IMR-90 (cell line): ENCODE measurements at regions not wholly inside any gene's neighbourhood (a gene's known extent, or its start where the extent isn't known, plus 50 kb on each side); places are given as distances from the start of the nearest gene placed in this dataset.

ENCODE experiments used
- ATAC-seq: fragments of 200-7000 bp; cut with Tn5 transposase; 2 replicates; pipeline ENCODE4 v1.9.1; 2020; ENCODE audit warnings: low read depth, mild to moderate bottlenecking, moderate library complexity
- BruUV-seq: library from RNA; stranded (reverse); fragments of 400-500 nt; replicated peaks from 2 replicates; lab custom pipeline; 2021; lab: Mats Ljungman, UMichigan
- CTCF ChIA-PET: fragments of 300-600 bp; formaldehyde crosslinking; extraction: SDS; loops from one replicate; lab custom pipeline; 2021; ENCODE audit warnings: antibody characterized with exemption; lab: Yijun Ruan, JAX
- POLR2A ChIA-PET: fragments of 300-600 bp; sonication (Branson Sonifier 250); formaldehyde crosslinking; loops from one replicate; lab custom pipeline; 2022; ENCODE audit warnings: antibody characterized with exemption; ENCODE audit not compliant: unreplicated experiment; lab: Charles Lee
- DNase-seq: peaks from one replicate; pipeline ENCODE4 v3.0.0; 2013
- H2AFZ ChIP-seq: replicated peaks from 2 replicates; pipeline ENCODE3; 2013; ENCODE audit warnings: low read length, mild to moderate bottlenecking; ENCODE audit not compliant: poor library complexity
- H2AK5ac ChIP-seq: 2 replicates; pipeline ENCODE4 v1.6.1; 2013; ENCODE audit warnings: low read depth, low read length, inconsistent platforms
- H2AK9ac ChIP-seq: replicated peaks from 2 replicates; pipeline ENCODE3; 2013; ENCODE audit warnings: mild to moderate bottlenecking, low read depth, low read length, moderate library complexity; ENCODE audit not compliant: poor library complexity
- H2BK120ac ChIP-seq: 2 replicates; pipeline ENCODE4 v1.6.1; 2013; ENCODE audit warnings: low read depth, low read length, inconsistent platforms
- H2BK15ac ChIP-seq: 3 replicates; pipeline ENCODE4 v1.6.1; 2013; ENCODE audit warnings: low read depth, low read length, inconsistent platforms
- H2BK20ac ChIP-seq: 2 replicates; pipeline ENCODE4 v1.6.1; 2013; ENCODE audit warnings: low read depth, mild to moderate bottlenecking, inconsistent platforms, low read length, moderate library complexity
- H2BK5ac ChIP-seq: 2 replicates; pipeline ENCODE4 v1.6.1; 2013; ENCODE audit warnings: mild to moderate bottlenecking, low read depth, low read length, inconsistent platforms; ENCODE audit not compliant: poor library complexity, severe bottlenecking
- H3K14ac ChIP-seq: replicated peaks from 2 replicates; pipeline ENCODE4 v1.6.1; 2013; ENCODE audit warnings: low read depth, low read length, inconsistent platforms
- H3K18ac ChIP-seq: 2 replicates; pipeline ENCODE4 v1.6.1; 2013; ENCODE audit warnings: low read depth, low read length, control low read depth
- H3K23ac ChIP-seq: 2 replicates; pipeline ENCODE4 v1.6.1; 2013; ENCODE audit warnings: low read depth, low read length, inconsistent platforms
- H3K27ac ChIP-seq: 2 replicates; pipeline ENCODE4 v1.5.1; 2013; ENCODE audit warnings: mild to moderate bottlenecking, control low read depth, low read length; ENCODE audit not compliant: insufficient read depth
- H3K27me3 ChIP-seq: 2 replicates; pipeline ENCODE4 v1.6.1; 2013; ENCODE audit warnings: low read length; ENCODE audit not compliant: control insufficient read depth, insufficient read depth
- H3K36me3 ChIP-seq: 2 replicates; pipeline ENCODE4 v1.6.1; 2013; ENCODE audit warnings: low read length, mixed read lengths; ENCODE audit not compliant: control insufficient read depth, insufficient read depth
- H3K4ac ChIP-seq: 2 replicates; pipeline ENCODE4 v1.6.1; 2013; ENCODE audit warnings: low read depth, low read length, inconsistent platforms
- H3K4me1 ChIP-seq: 2 replicates; pipeline ENCODE4 v1.6.1; 2013; ENCODE audit warnings: low read length, mixed read lengths; ENCODE audit not compliant: control insufficient read depth, insufficient read depth
- H3K4me2 ChIP-seq: 2 replicates; pipeline ENCODE4 v1.6.1; 2013; ENCODE audit warnings: low read depth, mild to moderate bottlenecking, control low read depth, low read length, moderate library complexity
- H3K4me3 ChIP-seq: 2 replicates; pipeline ENCODE4 v1.5.1; 2013; ENCODE audit warnings: low read depth, mild to moderate bottlenecking, control low read depth, low read length, moderate library complexity; ENCODE audit not compliant: insufficient read depth
- H3K56ac ChIP-seq: 2 replicates; pipeline ENCODE4 v1.6.1; 2013; ENCODE audit warnings: low read length, inconsistent platforms; ENCODE audit not compliant: insufficient read depth; ENCODE audit errors: extremely low read depth
- H3K79me1 ChIP-seq, 2 experiments: 2 replicates each; pipeline ENCODE4 v1.6.1; 2013; ENCODE audit warnings: low read length in 2 of 2, inconsistent platforms in 1 of 2, low read depth in 1 of 2
- H3K9ac ChIP-seq: 2 replicates; pipeline ENCODE4 v1.6.1; 2013; ENCODE audit warnings: low read depth, low read length, control low read depth
- H3K9me1 ChIP-seq: 2 replicates; pipeline ENCODE4 v1.6.1; 2013; ENCODE audit warnings: low read length, inconsistent platforms; ENCODE audit not compliant: insufficient read depth
- H3K9me3 ChIP-seq: 2 replicates; pipeline ENCODE4 v1.6.1; 2013; ENCODE audit warnings: low read length; ENCODE audit not compliant: control insufficient read depth, insufficient read depth
- H4K20me1 ChIP-seq: 2 replicates; pipeline ENCODE4 v1.6.1; 2013; ENCODE audit warnings: low read length, inconsistent platforms; ENCODE audit not compliant: insufficient read depth
- H4K5ac ChIP-seq: 2 replicates; pipeline ENCODE4 v1.6.1; 2013; ENCODE audit warnings: mild to moderate bottlenecking, low read depth, low read length, control low read depth
- H4K8ac ChIP-seq, 2 experiments: 2 replicates each; pipeline ENCODE4 v1.6.1; 2013; ENCODE audit warnings: low read depth in 2 of 2, low read length in 2 of 2, control low read depth in 1 of 2, inconsistent platforms in 1 of 2
- H4K91ac ChIP-seq: 2 replicates; pipeline ENCODE4 v1.6.1; 2013; ENCODE audit warnings: low read depth, low read length, inconsistent platforms; ENCODE audit not compliant: insufficient read depth
- MAZ ChIP-seq: IDR thresholded peaks from 2 replicates; pipeline ENCODE4 v1.6.1; 2012; ENCODE audit warnings: low read depth, mild to moderate bottlenecking, low read length, improper control_type of control experiment, moderate library complexity, borderline replicate concordance
- USF2 ChIP-seq: fragments of 150-350 bp; IDR thresholded peaks from 2 replicates; pipeline ENCODE4 v1.6.1; 2017; ENCODE audit warnings: mild to moderate bottlenecking, antibody characterized with exemption, low read length, low read depth
- dilution Hi-C: fragments of 300-500 bp; cut with HindIII; formaldehyde crosslinking; loops from one replicate; pipeline ENCODE4 v1.14.3; 2018; ENCODE audit warnings: low sequenced_read_pairs; ENCODE audit not compliant: unreplicated experiment
- in situ Hi-C: fragments of 300-500 bp; cut with MboI; formaldehyde crosslinking; loops from 3 replicates; pipeline ENCODE4 v1.14.3; 2019; ENCODE audit warnings: low sequenced_read_pairs, inconsistent platforms, mixed read lengths
- intact Hi-C: fragments of 100-400 bp; cut with micrococcal nuclease; formaldehyde crosslinking; loops from 2 replicates; pipeline ENCODE4 v1.10.0; 2022

GRCh38 chr2:142535311-142535710, 342.2 kb upstream of the KYNU start:
- POLR2A ChIA-PET, result interaction anchor here (0.5 to 0.6 kb wide), 3 partner anchors 14 to 225 kb away, joined by 3 to 7 read pairs (median 5); no protein-coding TSS in a partner anchor
- Histone ChIP-seq H3K27me3 (no peaks in the 10 kb centered on the region), H3K9ac (no peak overlapping the region), H2AFZ (no peak overlapping the region), H3K4ac (no peak overlapping the region), H3K4me1 (no peaks in the 10 kb centered on the region), H3K14ac (no peak overlapping the region), H3K27ac (no peak overlapping the region), H2BK15ac (no peak overlapping the region), H3K79me1 (no peaks in the 10 kb centered on the region), H3K23ac (no peak overlapping the region), H2BK5ac (no peak overlapping the region), H4K5ac (no peak overlapping the region), H3K9me3 (no peaks in the 10 kb centered on the region), H4K8ac (no peak overlapping the region), H2BK120ac (no peak overlapping the region), H2BK20ac (no peak overlapping the region), H4K20me1 (no peaks in the 10 kb centered on the region), H2AK5ac (no peak overlapping the region), H3K9me1 (no peaks in the 10 kb centered on the region), H2AK9ac (no peak overlapping the region), H3K4me3 (no peak overlapping the region), H3K18ac (no peak overlapping the region), H3K36me3 (no peaks in the 10 kb centered on the region), H3K56ac (no peak overlapping the region), H4K91ac (no peak overlapping the region), H3K4me2 (no peak overlapping the region)
- DNase-seq (no peak), ATAC-seq (no peak)
- TF ChIP-seq USF2, result no peak
- TF ChIP-seq MAZ, result no peak
- CTCF ChIA-PET, result interaction anchor here (0.7 kb wide), 2 partner anchors 121 to 367 kb away, joined by 3 to 4 read pairs; no protein-coding TSS in a partner anchor
- intact Hi-C loops, result no loop called here
- dilution Hi-C loops, result no loop called here
- in situ Hi-C loops, result no loop called here
- no TSS peak for BruUV-seq
